B cell (primary cell): ENCODE measurements at regions not wholly inside any gene's neighbourhood (a gene's known extent, or its start where the extent isn't known, plus 50 kb on each side); places are given as distances from the start of the nearest gene placed in this dataset.

Experiments used
- ATAC-seq: fragments of 200-7000 bp; cut with Tn5 transposase; one replicate; pipeline ENCODE4 v1.10.0; 2021; ENCODE audit warnings: low read depth, mild to moderate bottlenecking, moderate number of reproducible peaks, moderate library complexity
- CTCF ChIA-PET: fragments of 350-600 bp; sonication (Branson Sonifier 250); formaldehyde crosslinking; loops from one replicate; lab custom pipeline; 2021; ENCODE audit warnings: antibody characterized with exemption, inconsistent platforms; lab: Charles Lee
- POLR2A ChIA-PET: fragments of 350-600 bp; sonication (Branson Sonifier 250); formaldehyde crosslinking; loops from one replicate; lab custom pipeline; 2021; ENCODE audit warnings: antibody characterized with exemption; lab: Charles Lee
- DNase-seq: peaks from one replicate; pipeline ENCODE4 v3.0.0; 2013
- H2AFZ ChIP-seq: 2 replicates; pipeline ENCODE4 v1.6.1; 2012; ENCODE audit warnings: mild to moderate bottlenecking, low read depth, low read length; ENCODE audit not compliant: insufficient read depth, poor library complexity, severe bottlenecking
- H3K27ac ChIP-seq, 2 donors: 1 replicate in 1 of 2; 2 replicates in 1 of 2; pipeline ENCODE4 v1.5.1; 2012 to 2013; ENCODE audit warnings: low read length in 2 of 2, mild to moderate bottlenecking in 2 of 2, moderate library complexity in 1 of 2
- H3K27me3 ChIP-seq, 4 experiments: fragments of 200-600 bp in 1 of 4; sonication (generic) in 1 of 4; replicated peaks in 1 of 4; 1 replicate in 2 of 4; 2 replicates in 2 of 4; pipeline versions ENCODE4 v1.6.1 to v1.7.0; 2013 to 2016; ENCODE audit warnings: low read length in 3 of 4, mild to moderate bottlenecking in 2 of 4, mixed read lengths in 1 of 4, moderate library complexity in 1 of 4; ENCODE audit not compliant: insufficient read depth in 4 of 4, control insufficient read depth in 3 of 4; ENCODE audit errors: control extremely low read depth in 1 of 4
- H3K36me3 ChIP-seq, 2 experiments: replicated peaks in 1 of 2; 1 replicate in 1 of 2; 2 replicates in 1 of 2; pipeline versions ENCODE4 v1.6.1 to v1.7.1; 2013; ENCODE audit warnings: low read length in 1 of 2; ENCODE audit not compliant: insufficient read depth in 2 of 2, control insufficient read depth in 1 of 2; ENCODE audit errors: control extremely low read depth in 1 of 2, extremely low read depth in 1 of 2
- H3K4me1 ChIP-seq, 2 donors: fragments of 200-600 bp in 1 of 2; sonication (generic) in 1 of 2; 1 replicate in 1 of 2; 2 replicates in 1 of 2; pipeline versions ENCODE4 v1.5.1 to v1.6.1; 2013 to 2017; ENCODE audit warnings: low read length in 2 of 2; ENCODE audit not compliant: control insufficient read depth in 2 of 2, insufficient read depth in 2 of 2
- H3K4me2 ChIP-seq: replicated peaks from 2 replicates; pipeline ENCODE3; 2012; ENCODE audit warnings: mild to moderate bottlenecking, low read depth, low read length; ENCODE audit not compliant: poor library complexity, severe bottlenecking
- H3K4me3 ChIP-seq, 5 experiments: fragments of 200-600 bp in 1 of 5; sonication (generic) in 1 of 5; 1 replicate in 3 of 5; 2 replicates in 2 of 5; pipeline versions ENCODE4 v1.5.1 to v1.7.0; 2011 to 2016; ENCODE audit warnings: low read length in 4 of 5, mild to moderate bottlenecking in 4 of 5, low read depth in 2 of 5, control low read depth in 1 of 5, moderate library complexity in 1 of 5; ENCODE audit not compliant: insufficient read depth in 1 of 5; ENCODE audit errors: control extremely low read depth in 1 of 5, extremely low read depth in 1 of 5
- H3K79me2 ChIP-seq: fragments of 200-600 bp; sonication (generic); one replicate; pipeline ENCODE4 v1.6.0; 2016; ENCODE audit warnings: low read length; ENCODE audit not compliant: control insufficient read depth, insufficient read depth
- H3K9ac ChIP-seq: fragments of 200-600 bp; sonication (generic); 2 replicates; pipeline ENCODE4 v1.6.1; 2017; ENCODE audit warnings: mild to moderate bottlenecking, low read length, moderate library complexity
- H3K9me3 ChIP-seq, 3 donors: one replicate each; pipeline versions ENCODE4 v1.6.1 to v1.7.1; 2013; ENCODE audit warnings: low read length in 2 of 3; ENCODE audit not compliant: control insufficient read depth in 2 of 3, insufficient read depth in 1 of 3; ENCODE audit errors: control extremely low read depth in 1 of 3
- H4K20me1 ChIP-seq: 2 replicates; pipeline ENCODE4 v1.6.0; 2012; ENCODE audit warnings: mild to moderate bottlenecking, low read length; ENCODE audit not compliant: insufficient read depth, control insufficient read depth, poor library complexity, severe bottlenecking
- H3K27ac Mint-ChIP-seq: one replicate; pipeline ENCODE4 v1.8.0; 2021; ENCODE audit warnings: mixed read lengths
- H3K27me3 Mint-ChIP-seq: one replicate; pipeline ENCODE4 v1.8.0; 2021; ENCODE audit warnings: mixed read lengths
- H3K4me1 Mint-ChIP-seq: one replicate; pipeline ENCODE4 v1.8.0; 2021; ENCODE audit warnings: mixed read lengths
- H3K4me3 Mint-ChIP-seq: one replicate; pipeline ENCODE4 v1.8.0; 2021; ENCODE audit warnings: mixed read lengths
- H3K9me3 Mint-ChIP-seq: one replicate; pipeline ENCODE4 v1.8.0; 2022; ENCODE audit warnings: mixed read lengths; ENCODE audit not compliant: insufficient read depth
- EZH2 ChIP-seq: IDR thresholded peaks from 2 replicates; pipeline ENCODE4 v1.6.1; 2012; ENCODE audit warnings: borderline replicate concordance, low read depth, mild to moderate bottlenecking, moderate library complexity, low read length; ENCODE audit not compliant: insufficient read depth, poor library complexity, severe bottlenecking
- WGBS: methylation state at CpG from one replicate; pipeline ENCODE4 v1.1.5; 2013; ENCODE audit warnings: missing lambda C conversion rate; ENCODE audit not compliant: insufficient coverage; 5-methylcytosine and 5-hydroxymethylcytosine counted together
- intact Hi-C: fragments of 100-400 bp; cut with micrococcal nuclease; formaldehyde crosslinking; loops from one replicate; pipeline ENCODE4 v1.10.0; 2022
- TF ChIP-seq, protein P1 (sequence below): fragments of 200-600 bp; IDR thresholded peaks from one replicate; pipeline ENCODE4 v1.8.0; 2022; ENCODE audit warnings: antibody characterized with exemption, mild to moderate bottlenecking

DNA sequence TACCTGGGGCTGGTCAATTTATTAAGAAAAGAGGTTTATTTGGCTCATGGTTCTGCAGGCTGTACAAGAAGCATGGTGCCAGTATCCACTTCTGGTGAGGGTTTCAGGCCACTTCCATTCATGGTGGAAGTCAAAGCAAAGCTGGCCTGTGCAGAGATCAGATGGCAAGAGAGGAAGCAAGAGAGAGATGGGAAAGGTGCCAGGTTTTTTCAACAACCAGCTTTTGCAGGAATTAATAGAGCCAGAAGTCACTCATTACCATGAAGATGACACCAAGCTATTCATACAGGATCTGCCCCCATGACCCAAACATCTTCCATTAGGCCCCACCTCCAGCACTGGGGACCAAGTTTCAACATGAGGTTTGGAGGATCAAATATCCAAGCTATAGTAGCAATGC lies 56.8 kb upstream of the ST3GAL5 start:
- Mint-ChIP-seq H3K27ac (no peak overlapping the region), H3K4me3 (no peak overlapping the region), H3K4me1 (no peaks in the 10 kb centered on the region), H3K27me3 (no peaks in the 10 kb centered on the region), H3K9me3 (peaks cover 15% of the 10 kb centered on the region)
- DNase-seq (no peak), ATAC-seq (no peak)
- no peak overlapping the region for H3K27ac ChIP-seq
- no peak overlapping the region for H3K4me2 ChIP-seq
- H3K36me3 ChIP-seq = no peaks in the 10 kb centered on the region
- H4K20me1 ChIP-seq = no peaks in the 10 kb centered on the region
- no peaks in the 10 kb centered on the region for H3K4me1 ChIP-seq
- intact Hi-C loops = no loop called here
- no peak overlapping the region for H3K9ac ChIP-seq
- no peak for TF ChIP-seq EZH2
- TF ChIP-seq, protein P1, sequence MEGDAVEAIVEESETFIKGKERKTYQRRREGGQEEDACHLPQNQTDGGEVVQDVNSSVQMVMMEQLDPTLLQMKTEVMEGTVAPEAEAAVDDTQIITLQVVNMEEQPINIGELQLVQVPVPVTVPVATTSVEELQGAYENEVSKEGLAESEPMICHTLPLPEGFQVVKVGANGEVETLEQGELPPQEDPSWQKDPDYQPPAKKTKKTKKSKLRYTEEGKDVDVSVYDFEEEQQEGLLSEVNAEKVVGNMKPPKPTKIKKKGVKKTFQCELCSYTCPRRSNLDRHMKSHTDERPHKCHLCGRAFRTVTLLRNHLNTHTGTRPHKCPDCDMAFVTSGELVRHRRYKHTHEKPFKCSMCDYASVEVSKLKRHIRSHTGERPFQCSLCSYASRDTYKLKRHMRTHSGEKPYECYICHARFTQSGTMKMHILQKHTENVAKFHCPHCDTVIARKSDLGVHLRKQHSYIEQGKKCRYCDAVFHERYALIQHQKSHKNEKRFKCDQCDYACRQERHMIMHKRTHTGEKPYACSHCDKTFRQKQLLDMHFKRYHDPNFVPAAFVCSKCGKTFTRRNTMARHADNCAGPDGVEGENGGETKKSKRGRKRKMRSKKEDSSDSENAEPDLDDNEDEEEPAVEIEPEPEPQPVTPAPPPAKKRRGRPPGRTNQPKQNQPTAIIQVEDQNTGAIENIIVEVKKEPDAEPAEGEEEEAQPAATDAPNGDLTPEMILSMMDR = no peak
- H3K9me3 ChIP-seq = peaks cover 2 to 27% (median 24%) of the 10 kb centered on the region in 3 donors
- H3K79me2 ChIP-seq = no peaks in the 10 kb centered on the region
- H3K4me3 ChIP-seq = no peak overlapping the region
- ChIA-PET CTCF (interaction anchor here (1.3 to 1.8 kb wide), 2 partner anchors 91 to 118 kb away, joined by 3 to 4 read pairs; no protein-coding TSS in a partner anchor), POLR2A (no interaction called here)
- no peak overlapping the region for H2AFZ ChIP-seq
- no peaks in the 10 kb centered on the region for H3K27me3 ChIP-seq

DNA sequence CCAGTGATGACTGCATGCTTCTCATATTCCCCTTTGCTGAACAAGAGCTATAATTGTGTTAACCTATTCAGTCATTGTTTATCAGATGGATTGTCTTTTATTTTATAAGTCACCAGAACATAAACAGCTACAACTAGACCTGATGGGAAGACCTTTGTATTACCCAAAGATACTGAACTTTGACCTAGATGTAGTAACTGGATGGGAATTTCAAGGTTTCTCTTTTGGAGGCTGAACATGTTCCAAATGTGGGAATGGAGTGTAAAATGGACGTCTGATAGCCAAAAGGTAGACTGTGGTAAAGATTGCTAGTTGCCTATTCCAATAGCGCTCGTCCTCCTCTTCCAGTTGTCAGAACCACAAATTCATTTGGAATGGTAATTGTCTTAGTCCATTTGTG lies 56.4 kb upstream of the ST3GAL5 start:
- Histone ChIP-seq H3K4me3 (no peak overlapping the region), H3K9ac (no peak overlapping the region), H3K4me2 (no peak overlapping the region), H3K27me3 (no peaks in the 10 kb centered on the region), H3K36me3 (no peaks in the 10 kb centered on the region), H3K27ac (no peak overlapping the region), H3K4me1 (no peaks in the 10 kb centered on the region), H2AFZ (no peak overlapping the region), H3K79me2 (no peaks in the 10 kb centered on the region), H3K9me3 (peaks cover 2 to 27% (median 26%) of the 10 kb centered on the region in 3 donors), H4K20me1 (no peaks in the 10 kb centered on the region)
- ChIA-PET CTCF (interaction anchor here (1.3 to 1.8 kb wide), 2 partner anchors 92 to 118 kb away, joined by 3 to 4 read pairs; no protein-coding TSS in a partner anchor), POLR2A (no interaction called here)
- TF ChIP-seq EZH2 = no peak
- TF ChIP-seq, protein P1 = no peak
- WGBS = no CpG with 5 or more reads among the region's 3 CpGs
- no peaks in the 10 kb centered on the region for H3K4me1 Mint-ChIP-seq
- H3K27ac Mint-ChIP-seq = no peak overlapping the region
- no peaks in the 10 kb centered on the region for H3K27me3 Mint-ChIP-seq
- intact Hi-C loops = no loop called here
- ATAC-seq = no peak
- no peak for DNase-seq
- H3K9me3 Mint-ChIP-seq = peaks cover 15% of the 10 kb centered on the region
- no peak overlapping the region for H3K4me3 Mint-ChIP-seq
